GM12878 (cell line): ENCODE measurements at regions not wholly inside any gene's neighbourhood (a gene's known extent, or its start where the extent isn't known, plus 50 kb on each side); places are given as distances from the start of the nearest gene placed in this dataset.

Source experiments
- CTCF ChIP-seq, 3 experiments: IDR thresholded peaks in 2 of 3; conservative IDR thresholded peaks in 1 of 3; 2 replicates each; pipeline ENCODE4 v1.5.1; 2011; ENCODE audit warnings: low read depth in 3 of 3, low read length in 3 of 3, mild to moderate bottlenecking in 3 of 3, control low read depth in 2 of 3, moderate library complexity in 2 of 3, inconsistent platforms in 1 of 3, mixed read lengths in 1 of 3; ENCODE audit not compliant: control insufficient read depth in 2 of 3, insufficient read depth in 1 of 3; ENCODE audit errors: extremely low read depth in 1 of 3
- MTA3 ChIP-seq: IDR thresholded peaks from 2 replicates; pipeline ENCODE4 v1.6.1; 2012; ENCODE audit warnings: low read length, inconsistent platforms, borderline replicate concordance
- POLR2AphosphoS5 ChIP-seq: IDR thresholded peaks from 2 replicates; pipeline ENCODE4 v1.6.1; 2011; ENCODE audit warnings: mild to moderate bottlenecking, low read length, inconsistent platforms
- YY1 ChIP-seq: IDR thresholded peaks from 2 replicates; pipeline ENCODE4 v1.6.1; 2011; ENCODE audit warnings: low read depth, mild to moderate bottlenecking, low read length

GRCh38 chr4:138449938-138450337 is 207.8 kb upstream of the SLC7A11 start:
- TF ChIP-seq YY1 (no peak), CTCF (IDR thresholded peaks at IDR 0.05 in 2 of 3, conservative IDR thresholded peaks at IDR 0.05 in 1 of 3; ENCODE audit: control insufficient read depth in 2 of 3, extremely low read depth in 1 of 3, insufficient read depth in 1 of 3, low read depth in 3 of 3, low read length in 3 of 3) (no peak), MTA3 (no peak), POLR2AphosphoS5 (no peak)
